NCI-H128 (cell line): ENCODE measurements at regions not wholly inside any gene's neighbourhood (a gene's known extent, or its start where the extent isn't known, plus 50 kb on each side); places are given as distances from the start of the nearest gene placed in this dataset.
"Not testable (repeated sequence)": the region's sequence is repeated elsewhere in the genome, so short reads cannot be mapped to it uniquely, and the experiment has no call there.

ENCODE experiments used
- DNase-seq: peaks from one replicate; lab custom pipeline; 2025; ENCODE audit not compliant: unreplicated experiment; lab: John Stamatoyannopoulos, UW

DNA sequence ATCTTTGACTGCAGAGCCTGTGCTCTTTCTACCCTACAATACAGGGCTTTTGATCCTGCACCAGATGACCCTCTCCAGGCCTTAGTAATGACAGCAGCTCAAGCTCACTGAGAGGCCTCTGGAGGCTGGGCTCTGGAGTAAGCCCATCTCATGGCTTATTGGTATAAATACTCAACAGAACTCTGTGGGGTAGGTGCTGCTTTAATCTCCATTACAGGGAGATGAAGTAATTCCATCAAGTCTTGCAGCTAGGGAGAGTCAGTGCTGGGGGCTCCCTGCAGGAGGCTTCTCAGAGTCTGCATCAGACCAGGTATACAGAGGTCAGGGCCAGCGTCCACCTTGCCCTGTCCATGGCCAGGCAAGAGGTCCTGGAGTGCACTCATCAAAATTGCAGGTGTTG lies 89.2 kb upstream of the SLC6A11 start:
- DNase-seq = no peak

DNA sequence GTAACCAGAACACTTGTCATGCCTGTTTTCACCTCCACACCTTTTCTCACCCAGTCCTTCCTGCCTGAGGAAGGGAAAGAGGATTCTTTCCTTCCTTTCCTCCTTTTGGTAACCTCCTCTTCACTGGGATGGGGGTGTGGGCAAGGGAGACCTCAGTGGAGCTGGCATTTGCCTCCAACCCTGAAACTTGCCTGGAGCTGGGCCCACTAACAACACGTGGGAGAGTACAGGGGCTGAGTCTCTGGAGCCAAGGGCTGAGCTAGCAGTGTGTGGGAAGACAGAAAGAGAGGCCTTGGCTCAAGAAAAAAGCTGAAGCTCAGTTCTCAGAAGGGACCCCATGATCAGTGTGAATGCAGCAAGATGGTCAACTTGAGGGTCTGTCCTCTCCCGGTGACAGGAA lies 86.6 kb upstream of the SLC6A11 start:
- no peak for DNase-seq

DNA sequence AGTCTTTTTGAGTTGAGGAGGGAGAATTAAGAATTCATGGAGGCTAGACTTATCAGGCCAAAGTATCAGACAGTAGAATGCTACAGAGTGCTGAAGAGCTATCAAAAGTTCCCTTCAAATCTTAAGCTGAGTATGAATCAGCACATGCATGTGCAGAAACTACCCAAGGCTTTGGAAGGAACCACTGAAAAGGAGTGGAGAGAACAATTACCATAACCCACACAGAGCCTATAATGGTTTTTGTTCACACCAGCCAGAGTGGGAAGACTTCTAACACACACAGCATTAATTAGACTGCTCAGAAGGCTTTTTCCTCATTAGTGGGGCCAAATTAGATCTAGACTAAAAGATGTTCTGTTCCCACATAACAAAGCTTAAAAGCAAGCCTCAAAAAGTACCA lies 83.7 kb upstream of the SLC6A11 start:
- DNase-seq = no peak

DNA sequence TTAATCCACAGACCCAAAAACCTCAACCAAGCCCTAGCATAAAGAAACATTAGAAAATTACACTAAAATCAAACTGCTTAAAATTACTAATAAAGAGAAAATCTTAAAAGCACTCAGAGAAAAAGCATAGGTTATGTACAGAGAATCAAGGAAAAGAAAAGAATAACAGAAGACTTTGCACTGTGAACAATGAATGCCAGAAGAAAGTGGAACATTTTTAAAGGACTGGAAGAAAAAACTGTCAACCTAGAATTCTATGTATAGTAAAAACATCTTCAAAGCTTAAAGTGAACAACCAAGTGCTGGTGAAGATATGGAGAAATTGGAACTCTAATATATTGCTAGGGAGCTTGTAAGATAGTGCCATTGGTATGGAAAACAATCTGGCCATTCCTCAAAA lies 82.7 kb upstream of the SLC6A11 start:
- no peak for DNase-seq

DNA sequence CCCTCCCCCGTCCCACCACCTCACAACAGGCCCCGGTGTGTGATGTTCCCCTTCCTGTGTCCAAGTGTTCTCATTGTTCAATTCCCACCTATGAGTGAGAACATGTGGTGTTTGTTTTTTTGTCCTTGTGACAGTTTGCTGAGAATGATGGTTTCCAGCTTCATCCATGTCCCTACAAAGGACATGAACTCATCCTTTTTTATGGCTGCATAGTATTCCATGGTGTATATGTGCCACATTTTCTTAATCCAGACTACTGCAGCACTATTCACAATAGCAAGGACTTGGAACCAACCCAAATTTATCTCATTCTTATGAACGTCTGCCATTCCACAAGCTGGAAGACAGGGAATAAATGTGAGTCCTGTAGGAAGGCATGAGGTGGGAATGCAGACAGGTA lies 79.6 kb upstream of the SLC6A11 start:
- not testable (repeated sequence) for DNase-seq

DNA sequence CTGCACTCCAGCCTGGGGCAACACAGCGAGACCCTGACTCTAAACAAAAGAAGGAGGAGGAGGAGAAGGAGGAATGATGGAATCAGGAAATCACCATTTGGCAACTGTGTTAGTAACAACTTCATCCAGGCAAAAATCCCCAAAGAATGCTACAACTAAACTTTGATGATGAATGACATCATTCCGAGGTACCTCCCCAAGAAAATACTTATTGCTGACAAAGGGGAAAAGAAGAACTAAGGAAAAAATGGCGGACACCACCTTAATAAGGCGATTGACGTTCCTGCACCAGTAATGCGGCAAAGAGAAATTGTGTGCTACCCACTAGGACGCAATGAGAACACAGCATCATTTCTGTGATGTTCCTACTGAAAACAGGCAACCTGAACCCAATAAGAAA lies 78.2 kb upstream of the SLC6A11 start:
- DNase-seq = no peak

DNA sequence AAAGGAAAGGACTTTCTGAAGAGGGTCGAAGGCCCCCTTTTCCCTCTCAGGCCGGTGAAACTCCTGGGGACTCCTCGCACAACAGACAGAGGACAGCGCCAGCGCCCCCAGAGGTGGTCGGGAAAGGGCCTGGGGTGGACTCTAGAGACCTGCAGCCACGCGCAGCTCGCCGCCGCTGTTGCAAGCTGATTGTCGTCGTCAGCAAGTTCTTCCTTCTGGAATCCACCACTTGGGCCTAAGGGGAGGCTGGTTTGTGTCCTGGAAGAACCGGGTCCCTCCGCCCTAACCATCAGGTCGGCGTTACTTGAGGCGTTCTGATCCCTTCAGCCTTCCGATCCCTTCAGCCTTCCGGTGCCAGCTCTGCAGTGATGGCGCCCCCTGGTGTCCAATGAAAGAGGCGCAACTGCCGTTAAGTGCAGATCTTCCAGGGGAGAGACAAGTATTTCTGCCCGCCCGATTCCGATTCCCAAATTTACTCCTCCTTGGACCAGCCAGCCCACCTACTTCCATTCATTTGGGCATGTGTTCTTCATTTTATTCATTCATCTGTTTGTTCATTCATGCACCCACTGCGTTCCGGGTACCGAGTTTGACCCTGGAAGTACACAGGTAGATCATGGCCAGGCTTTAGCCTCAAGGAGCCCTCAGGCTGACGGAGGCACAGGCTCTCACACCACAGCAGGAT lies 77.2 kb upstream of the SLC6A11 start:
- peak; percentile 19 for DNase-seq

DNA sequence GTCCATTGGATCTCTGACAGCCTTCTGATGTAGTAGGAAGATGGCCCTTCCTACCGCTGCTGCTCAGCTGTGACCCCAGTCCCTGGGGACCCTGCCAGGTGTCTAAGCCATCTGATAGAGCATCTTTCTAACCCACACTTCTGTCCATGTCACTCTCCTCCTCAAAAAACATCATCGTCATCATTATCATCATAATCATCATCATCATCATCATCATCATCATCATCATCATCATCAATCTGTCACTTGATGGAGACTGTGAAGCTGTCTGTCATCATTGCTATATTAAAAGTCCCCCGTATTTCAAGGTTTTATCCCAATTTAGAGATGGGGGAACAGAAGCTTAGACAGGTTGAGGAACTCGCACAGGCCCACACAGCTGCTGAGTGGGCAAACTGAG lies 75.1 kb upstream of the SLC6A11 start:
- DNase-seq = no peak

DNA sequence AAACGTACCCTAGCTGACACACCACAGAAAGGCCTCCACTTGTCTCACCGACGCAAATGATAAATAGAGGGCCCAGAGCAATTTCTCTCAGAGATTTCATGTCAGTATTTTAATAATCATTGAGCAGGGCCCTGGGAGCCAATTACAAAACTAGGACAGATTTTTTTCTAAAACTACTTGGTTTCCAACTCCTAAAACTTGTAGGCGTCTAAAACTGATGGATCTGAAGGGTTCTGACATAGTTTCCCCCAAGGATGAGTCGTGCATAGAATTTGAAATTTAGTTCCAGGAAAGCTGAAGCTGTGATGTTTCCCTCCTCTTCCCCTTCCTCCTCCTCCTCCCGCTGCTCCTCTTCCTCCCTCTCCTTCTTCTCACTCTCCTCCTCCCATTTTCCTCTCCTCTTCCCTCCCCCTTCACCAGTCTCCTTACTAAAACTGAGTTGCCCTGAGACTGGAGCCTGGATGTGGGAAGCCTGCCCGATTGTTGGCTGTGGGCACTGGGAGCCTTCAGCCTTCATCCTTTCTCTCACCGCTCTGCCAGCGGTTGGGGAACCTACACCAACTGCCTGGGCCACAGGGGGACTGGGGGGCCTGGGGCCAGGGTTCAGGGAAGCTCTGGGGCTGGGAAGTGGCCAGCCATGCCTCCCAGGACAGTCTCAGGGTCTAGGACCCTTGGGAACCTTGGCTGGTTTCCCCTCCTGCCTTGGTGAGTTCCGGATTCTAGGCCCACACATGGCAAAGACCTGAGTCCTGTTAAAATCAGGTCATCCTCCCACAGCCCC lies 73.9 kb upstream of the SLC6A11 start:
- no peak for DNase-seq

DNA sequence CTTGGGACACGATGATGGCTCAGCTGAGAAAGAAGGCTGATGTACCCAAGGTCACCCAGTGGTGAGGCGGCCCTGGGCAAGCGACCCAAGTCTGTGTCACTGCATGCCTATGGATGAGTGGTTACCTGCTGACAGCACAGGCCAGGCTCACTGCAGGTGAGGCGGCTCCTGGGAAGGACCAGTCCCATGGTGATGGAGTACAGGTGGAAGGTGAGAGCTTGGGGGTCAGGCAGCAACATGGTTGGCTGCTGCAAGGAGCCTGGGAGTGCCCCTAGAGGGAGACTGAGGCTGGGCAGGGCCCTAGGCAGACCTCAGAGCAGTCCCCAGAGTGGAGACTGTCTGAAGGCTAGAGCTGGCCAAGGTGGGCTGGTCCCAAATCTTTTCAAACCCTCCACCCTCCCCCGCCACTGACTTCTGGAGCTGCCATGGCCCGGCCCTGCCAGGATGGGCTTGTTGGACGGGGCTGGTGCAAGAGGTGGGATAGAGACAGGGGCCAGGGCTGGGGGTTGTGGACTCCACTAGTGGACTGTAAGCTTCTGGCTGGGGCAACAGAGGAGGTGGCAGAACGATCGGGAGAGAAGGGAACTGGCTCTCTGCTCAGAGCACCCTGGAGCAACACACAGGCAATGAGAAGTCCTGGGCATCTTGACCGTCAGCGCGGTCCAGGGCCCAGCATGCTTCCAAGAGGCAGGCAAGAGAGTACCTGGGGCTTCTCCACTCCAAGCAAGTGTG lies 72.5 kb upstream of the SLC6A11 start:
- no peak for DNase-seq

DNA sequence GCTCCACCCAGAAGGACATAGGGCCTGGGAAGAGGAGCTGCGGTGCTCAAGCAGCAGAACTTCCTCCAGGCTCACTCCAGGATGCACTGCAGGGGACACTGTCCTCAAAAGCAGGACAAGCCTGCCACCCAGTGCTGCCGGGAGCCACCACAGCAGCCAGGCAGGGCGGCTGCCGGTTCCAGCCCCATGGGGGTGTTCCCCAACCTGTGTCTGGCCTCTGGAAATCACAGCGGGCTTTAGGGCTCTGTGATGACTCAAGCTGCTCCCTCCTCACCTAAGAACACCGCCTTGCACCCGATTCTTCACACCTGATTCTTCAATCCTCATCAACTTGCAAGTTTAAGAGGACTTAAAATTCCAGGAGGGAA lies 71.9 kb upstream of the SLC6A11 start:
- no peak for DNase-seq

DNA sequence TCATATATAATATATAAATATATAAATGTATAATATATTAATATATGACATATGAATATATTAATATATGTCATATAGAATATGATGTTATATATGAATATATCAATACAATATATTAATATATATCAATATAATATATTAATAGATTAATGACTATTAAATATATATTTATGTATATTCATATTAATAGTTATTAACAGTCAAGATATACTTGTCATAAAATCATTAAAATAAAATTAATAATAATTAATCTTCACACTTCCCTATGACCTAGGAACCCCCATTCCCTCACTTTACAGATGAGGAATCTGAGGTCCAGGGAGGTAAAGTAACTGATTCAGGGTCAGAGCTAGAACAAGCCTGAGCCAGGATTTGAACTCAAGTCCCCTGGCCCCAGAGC lies 70.6 kb upstream of the SLC6A11 start:
- DNase-seq = no peak

DNA sequence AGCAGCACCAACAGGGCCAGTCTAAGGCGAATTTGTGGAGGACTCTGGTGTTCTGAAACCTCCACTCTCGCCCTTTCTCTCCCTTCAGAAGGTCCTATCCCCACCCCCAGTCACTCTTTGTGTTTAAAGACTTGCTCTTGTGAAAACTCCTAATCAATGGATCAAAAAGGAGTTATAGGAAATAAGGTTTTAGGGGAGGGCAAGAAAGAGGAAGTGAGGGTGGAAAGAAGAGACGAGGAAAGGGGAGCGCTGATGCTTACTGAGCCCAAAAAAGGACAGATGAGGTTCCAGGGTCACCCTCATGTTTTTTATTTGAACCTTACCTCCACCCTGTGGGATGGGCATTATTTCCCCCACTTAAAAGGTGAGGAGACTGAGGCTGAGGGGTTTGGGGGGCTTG lies 70.0 kb upstream of the SLC6A11 start:
- DNase-seq = no peak

DNA sequence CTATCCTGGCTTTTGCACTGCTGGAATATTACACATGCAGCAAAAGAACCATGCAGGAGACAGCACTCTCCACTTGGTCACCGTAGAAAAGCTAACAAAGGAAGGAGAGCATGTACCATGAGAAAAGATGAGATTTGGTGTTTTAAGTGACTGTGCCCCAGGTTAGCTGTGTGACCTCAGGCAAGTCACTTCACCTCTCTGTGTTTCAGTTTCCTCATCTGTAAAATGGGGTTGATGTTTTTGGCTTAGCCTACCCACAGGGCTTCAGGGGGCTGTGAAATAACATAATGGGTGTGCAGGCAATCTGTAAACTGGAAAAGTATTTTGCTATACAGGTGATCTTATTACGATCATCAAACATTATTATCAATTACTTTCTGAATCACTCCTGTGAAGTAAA lies 69.3 kb upstream of the SLC6A11 start:
- no peak for DNase-seq

DNA sequence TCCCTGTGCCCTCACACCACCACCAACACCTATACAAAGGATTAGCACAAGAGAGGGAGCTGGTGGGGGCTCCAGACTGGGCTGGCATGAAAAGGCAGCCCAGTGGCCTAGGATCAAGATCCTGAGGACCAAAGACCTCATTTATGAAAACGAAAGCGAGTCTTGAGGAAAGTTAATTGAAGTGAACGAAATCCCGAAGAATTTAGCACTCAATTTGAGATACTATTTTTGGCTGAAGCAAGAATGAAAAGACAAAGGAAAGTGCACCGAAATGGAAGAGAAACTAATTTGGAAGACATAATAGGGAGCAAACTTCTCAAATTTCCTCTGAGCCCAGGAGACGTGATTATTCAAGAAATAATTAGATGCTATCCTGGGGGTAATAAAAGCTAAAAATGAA lies 68.7 kb upstream of the SLC6A11 start:
- DNase-seq = no peak

DNA sequence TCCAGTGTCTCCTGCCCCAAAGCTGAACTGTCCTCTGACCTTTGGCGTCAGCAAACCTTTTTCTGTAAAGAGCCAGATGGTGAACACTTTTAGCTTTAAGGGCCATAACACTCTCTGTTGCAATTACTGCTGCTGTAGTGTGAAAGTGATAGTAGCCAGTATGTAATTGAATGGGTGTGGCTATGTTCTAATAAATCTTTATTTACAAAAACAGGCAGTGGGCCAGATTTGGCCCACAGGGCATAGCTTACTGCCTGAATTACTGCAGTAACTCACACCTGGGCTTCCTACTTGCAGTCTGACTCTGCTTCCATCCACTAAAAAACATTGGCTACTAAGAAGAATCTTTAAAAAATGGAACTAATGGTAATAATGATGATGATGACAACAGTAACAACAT lies 68.0 kb upstream of the SLC6A11 start:
- no peak for DNase-seq

DNA sequence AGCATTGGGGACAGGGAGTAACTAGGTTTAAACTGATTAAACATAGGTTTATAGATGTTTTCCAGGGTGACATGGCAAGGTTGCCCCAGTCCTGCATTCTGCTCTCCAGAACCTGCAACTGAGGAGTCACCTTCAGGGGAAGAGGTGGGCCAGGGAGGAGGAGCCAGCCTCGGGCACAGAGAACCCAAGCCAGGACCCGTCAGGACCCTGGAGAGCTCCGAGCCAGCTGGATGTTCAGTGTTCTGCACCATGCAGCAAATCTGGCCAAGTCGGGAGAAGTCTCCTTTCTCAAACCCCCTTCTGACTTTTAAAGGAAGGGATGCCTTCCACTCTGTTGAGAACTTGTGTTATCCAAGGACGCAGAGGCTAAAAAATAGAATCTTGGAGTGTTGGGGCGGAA lies 62.1 kb upstream of the SLC6A11 start:
- DNase-seq = no peak

DNA sequence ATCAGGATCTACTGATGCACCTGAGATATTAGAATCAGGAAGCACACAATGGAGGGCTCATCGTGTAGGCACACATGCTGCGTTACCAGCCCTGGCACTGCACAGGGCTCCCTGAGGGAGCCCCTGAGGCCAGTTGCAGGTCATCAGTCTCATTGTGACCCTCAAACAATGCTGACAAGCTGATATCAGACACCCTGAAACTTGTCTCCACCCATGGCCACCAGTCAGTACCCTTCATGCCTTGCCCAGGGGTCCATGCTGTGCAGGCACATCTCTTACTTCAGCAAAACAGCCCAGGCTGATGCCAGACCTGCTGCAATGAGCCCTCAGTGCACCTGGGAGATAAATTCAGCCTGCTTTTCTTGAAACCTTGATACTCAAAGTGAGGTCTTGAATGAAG lies 59.5 kb upstream of the SLC6A11 start:
- no peak for DNase-seq

DNA sequence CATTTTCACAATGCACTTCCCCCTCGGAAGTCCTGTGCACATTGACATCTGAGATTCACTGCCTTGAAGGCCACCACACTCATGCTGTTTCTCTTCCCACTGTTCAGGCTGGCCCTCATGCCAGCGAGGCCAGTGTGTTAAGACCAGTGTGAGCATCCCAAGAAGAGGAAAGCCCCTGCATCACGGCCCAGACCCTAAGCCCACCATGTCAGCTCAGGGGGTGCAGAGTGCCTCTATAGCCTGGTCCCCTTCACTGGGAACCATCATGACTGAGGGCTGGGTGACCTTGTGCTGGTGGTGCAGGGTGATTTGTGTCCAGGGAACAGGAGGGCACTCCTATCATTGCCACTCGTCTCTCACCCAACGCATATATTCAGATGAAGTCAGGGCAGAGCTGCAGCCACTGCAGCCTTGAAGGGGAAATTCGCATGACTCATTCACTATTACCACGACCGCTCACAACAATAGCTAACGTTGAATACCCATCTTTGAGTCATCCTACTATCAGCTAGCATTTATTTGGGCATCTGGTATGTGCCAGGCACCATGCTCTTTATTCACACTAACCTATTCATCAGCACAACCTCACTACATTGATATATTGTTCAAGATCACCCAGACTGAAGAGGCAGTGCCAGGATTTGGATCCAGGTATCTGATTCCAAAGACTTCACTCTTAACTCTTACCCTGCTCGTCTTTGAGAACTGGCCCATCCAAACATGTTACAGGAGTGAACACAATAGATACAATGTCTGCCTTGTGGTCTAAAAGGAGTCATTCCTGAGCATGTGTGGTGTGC lies 58.8 kb upstream of the SLC6A11 start:
- no peak for DNase-seq

DNA sequence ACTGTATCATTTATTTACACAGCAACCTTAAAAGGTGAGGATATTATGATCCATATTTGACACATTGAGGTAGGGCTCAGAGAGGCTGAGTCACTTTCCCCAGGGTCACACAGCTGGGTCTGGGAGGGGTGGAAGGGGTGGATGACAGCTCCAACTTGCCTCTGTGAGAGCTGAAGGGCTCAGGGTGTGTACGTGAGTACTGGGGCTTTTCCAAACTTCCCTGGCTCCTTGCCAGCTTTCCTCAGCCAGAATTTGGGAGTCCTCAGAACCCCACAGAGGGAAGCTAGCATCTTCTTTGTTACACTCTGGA lies 58.3 kb upstream of the SLC6A11 start:
- DNase-seq = no peak

DNA sequence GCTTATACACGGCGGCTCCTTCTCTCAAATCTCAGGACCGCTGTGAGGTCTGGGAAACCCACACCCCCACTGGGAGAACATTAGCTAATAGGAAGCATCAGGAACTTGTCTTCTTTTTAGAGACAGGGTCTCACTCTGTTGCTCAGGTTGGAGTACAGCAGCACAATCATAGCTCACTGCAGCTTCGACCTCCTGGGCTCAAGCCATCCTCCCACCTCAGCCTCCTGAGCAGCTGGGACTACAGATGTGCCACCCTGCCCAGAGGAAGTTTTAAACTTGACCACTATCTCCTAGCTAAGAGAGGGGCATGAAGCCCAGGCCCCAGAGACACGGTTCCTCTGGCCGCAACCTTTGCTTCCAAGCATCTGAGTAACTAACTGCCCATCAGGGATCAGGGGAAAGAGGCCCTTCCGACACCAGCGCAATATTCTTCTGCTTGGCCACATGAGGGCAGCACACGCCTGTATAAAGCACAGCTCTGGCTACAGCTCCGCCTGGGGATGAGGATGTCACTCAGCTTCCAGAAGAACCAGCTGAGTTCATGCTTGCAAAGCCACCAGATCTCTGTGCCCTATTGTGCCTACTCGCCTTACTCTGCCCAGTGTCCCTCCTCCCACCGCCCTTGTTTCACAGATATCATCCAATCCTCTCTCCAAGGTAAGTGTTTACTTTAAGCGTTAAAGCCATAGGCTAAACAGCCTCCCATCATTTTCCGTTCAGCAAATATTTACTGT lies 57.6 kb upstream of the SLC6A11 start:
- DNase-seq = no peak
